Mesenchymal stem cell (in vitro differentiated cells and primary cell): ENCODE measurements at regions not wholly inside any gene's neighbourhood (a gene's known extent, or its start where the extent isn't known, plus 50 kb on each side); places are given as distances from the start of the nearest gene placed in this dataset.

Source experiments
- DNase-seq: peaks from one replicate; pipeline ENCODE4 v3.0.0-alpha.2; 2013
- H2AFZ ChIP-seq: one replicate; pipeline ENCODE4 v1.6.1; 2013; ENCODE audit warnings: low read depth, mild to moderate bottlenecking, control low read depth, inconsistent platforms, low read length, moderate library complexity
- H2AK5ac ChIP-seq: 2 replicates; pipeline ENCODE4 v1.6.1; 2013; ENCODE audit warnings: low read length, moderate library complexity, mild to moderate bottlenecking, inconsistent platforms; ENCODE audit not compliant: severe bottlenecking
- H2BK120ac ChIP-seq: one replicate; pipeline ENCODE4 v1.6.1; 2013; ENCODE audit warnings: low read depth, mild to moderate bottlenecking, inconsistent platforms, low read length, moderate library complexity
- H2BK12ac ChIP-seq, 2 experiments: one replicate each; pipeline ENCODE4 v1.6.1; 2013; ENCODE audit warnings: inconsistent platforms in 2 of 2, low read length in 2 of 2, mild to moderate bottlenecking in 2 of 2, moderate library complexity in 2 of 2, control low read depth in 1 of 2
- H2BK15ac ChIP-seq: one replicate; pipeline ENCODE4 v1.6.1; 2013; ENCODE audit warnings: mild to moderate bottlenecking, low read depth, inconsistent platforms; ENCODE audit not compliant: poor library complexity, severe bottlenecking
- H2BK5ac ChIP-seq: 2 replicates; pipeline ENCODE4 v1.6.1; 2013; ENCODE audit warnings: low read depth, mild to moderate bottlenecking, low read length, control low read depth, inconsistent platforms; ENCODE audit not compliant: poor library complexity, severe bottlenecking
- H3K14ac ChIP-seq, 2 experiments: one replicate each; pipeline ENCODE4 v1.6.1; 2013; ENCODE audit warnings: inconsistent platforms in 2 of 2, low read length in 2 of 2, control low read depth in 1 of 2, mild to moderate bottlenecking in 1 of 2, moderate library complexity in 1 of 2
- H3K18ac ChIP-seq, 2 experiments: one replicate each; pipeline ENCODE4 v1.6.1; 2013; ENCODE audit warnings: inconsistent platforms in 2 of 2, low read length in 2 of 2, control low read depth in 1 of 2, low read depth in 1 of 2, mild to moderate bottlenecking in 1 of 2
- H3K23ac ChIP-seq, 2 experiments: one replicate each; pipeline ENCODE4 v1.6.1; 2013; ENCODE audit warnings: inconsistent platforms in 2 of 2, low read length in 2 of 2, mild to moderate bottlenecking in 2 of 2, moderate library complexity in 2 of 2, control low read depth in 1 of 2
- H3K27ac ChIP-seq: 2 replicates; pipeline ENCODE4 v1.5.1; 2013; ENCODE audit warnings: mild to moderate bottlenecking, moderate library complexity, low read length, control low read depth, inconsistent platforms; ENCODE audit not compliant: poor library complexity, severe bottlenecking
- H3K27me3 ChIP-seq, 2 experiments: 2 replicates each; pipeline versions ENCODE4 v1.6.1 to v1.7.0; 2013; ENCODE audit warnings: low read length in 2 of 2, mild to moderate bottlenecking in 2 of 2, moderate library complexity in 2 of 2, control low read depth in 1 of 2, inconsistent platforms in 1 of 2; ENCODE audit not compliant: control insufficient read depth in 1 of 2, insufficient read depth in 1 of 2
- H3K36me3 ChIP-seq, 2 experiments: 2 replicates each; pipeline versions ENCODE4 v1.6.1 to v1.7.0; 2013; ENCODE audit warnings: low read length in 2 of 2, control low read depth in 1 of 2, inconsistent platforms in 1 of 2, low read depth in 1 of 2, mild to moderate bottlenecking in 1 of 2; ENCODE audit not compliant: insufficient read depth in 2 of 2, control insufficient read depth in 1 of 2
- H3K4ac ChIP-seq, 2 experiments: one replicate each; pipeline ENCODE4 v1.6.1; 2013; ENCODE audit warnings: inconsistent platforms in 2 of 2, low read length in 2 of 2, mild to moderate bottlenecking in 2 of 2, moderate library complexity in 2 of 2, control low read depth in 1 of 2, low read depth in 1 of 2
- H3K4me1 ChIP-seq: 2 replicates; pipeline ENCODE4 v1.6.1; 2013; ENCODE audit warnings: low read depth, low read length, control low read depth; ENCODE audit not compliant: control insufficient read depth, insufficient read depth
- H3K4me2 ChIP-seq: 2 replicates; pipeline ENCODE4 v1.6.1; 2013; ENCODE audit warnings: low read length, mild to moderate bottlenecking, inconsistent platforms; ENCODE audit not compliant: poor library complexity, severe bottlenecking
- H3K4me3 ChIP-seq, 2 experiments: 2 replicates each; pipeline versions ENCODE4 v1.5.1 to v1.7.0; 2013; ENCODE audit warnings: low read length in 2 of 2, mild to moderate bottlenecking in 2 of 2, control low read depth in 1 of 2, low read depth in 1 of 2; ENCODE audit not compliant: insufficient read depth in 1 of 2
- H3K79me1 ChIP-seq: replicated peaks from 2 replicates; pipeline ENCODE4 v1.6.1; 2013; ENCODE audit warnings: mild to moderate bottlenecking, control low read depth, low read length, inconsistent platforms; ENCODE audit not compliant: poor library complexity, severe bottlenecking
- H3K9ac ChIP-seq: 2 replicates; pipeline ENCODE4 v1.7.0; 2013; ENCODE audit warnings: mild to moderate bottlenecking, low read length, moderate library complexity
- H3K9me3 ChIP-seq: 2 replicates; pipeline ENCODE4 v1.7.0; 2013; ENCODE audit warnings: mild to moderate bottlenecking, low read length; ENCODE audit not compliant: control insufficient read depth
- H4K8ac ChIP-seq: one replicate; pipeline ENCODE4 v1.6.1; 2013; ENCODE audit warnings: inconsistent platforms, mild to moderate bottlenecking, low read length, moderate library complexity
- H4K91ac ChIP-seq: one replicate; pipeline ENCODE4 v1.6.1; 2013; ENCODE audit warnings: mild to moderate bottlenecking, low read length, inconsistent platforms
- WGBS: methylation state at CpG from one replicate; pipeline ENCODE4 v1.1.7; 2013; ENCODE audit warnings: mixed read lengths; 5-methylcytosine and 5-hydroxymethylcytosine counted together

DNA sequence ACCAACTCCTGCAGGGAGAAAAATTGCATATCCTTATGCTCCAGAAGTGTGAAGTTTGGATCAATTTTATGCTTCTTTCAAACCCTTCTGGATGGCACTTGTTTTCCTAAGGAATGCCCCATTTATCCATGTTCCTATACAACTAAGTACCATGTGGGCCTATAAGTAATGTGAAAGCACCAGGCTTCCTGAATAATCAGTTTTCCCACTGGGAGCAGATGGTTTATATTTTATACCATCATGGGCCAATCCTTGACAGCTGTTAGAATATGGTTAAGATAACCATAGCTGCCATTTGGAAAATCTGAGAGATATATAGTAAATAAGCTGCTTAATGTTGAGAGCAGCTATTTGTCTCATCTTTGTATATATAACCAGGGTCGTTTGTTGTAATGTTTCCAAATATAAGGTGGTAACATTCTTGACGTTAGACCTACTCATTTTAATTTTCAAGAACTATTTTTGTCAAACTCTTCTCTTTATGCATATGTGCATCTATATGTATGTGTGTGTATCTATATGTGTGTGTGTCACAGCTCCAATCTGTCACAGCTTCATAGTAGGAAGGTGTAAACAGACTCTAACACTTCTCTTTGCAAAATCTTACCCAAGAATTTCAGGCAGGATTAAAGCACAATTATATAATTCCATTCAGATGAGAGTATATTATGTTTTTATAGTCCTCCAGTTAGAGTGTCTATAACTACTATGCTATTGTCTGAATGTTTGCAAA, 458.7 kb upstream of the GCFC2 start:
- no peak overlapping the region for H3K4me2 ChIP-seq
- H2BK15ac ChIP-seq, result no peak overlapping the region
- no peak overlapping the region for H4K8ac ChIP-seq
- no peak overlapping the region for H3K27ac ChIP-seq
- WGBS, result no CpG with 5 or more reads among the region's 2 CpGs
- no peaks in the 10 kb centered on the region for H3K36me3 ChIP-seq
- H3K4me1 ChIP-seq, result no peaks in the 10 kb centered on the region
- no peaks in the 10 kb centered on the region for H3K79me1 ChIP-seq
- H3K14ac ChIP-seq, result no peak overlapping the region
- H3K4ac ChIP-seq, result no peak overlapping the region
- H3K18ac ChIP-seq, result no peak overlapping the region
- H2AFZ ChIP-seq, result no peak overlapping the region
- no peak overlapping the region for H2AK5ac ChIP-seq
- no peaks in the 10 kb centered on the region for H3K9me3 ChIP-seq
- no peak overlapping the region for H2BK120ac ChIP-seq
- no peaks in the 10 kb centered on the region for H3K27me3 ChIP-seq
- no peak overlapping the region for H4K91ac ChIP-seq
- no peak overlapping the region for H3K23ac ChIP-seq
- no peak overlapping the region for H3K9ac ChIP-seq
- DNase-seq, result no peak
- no peak overlapping the region for H2BK5ac ChIP-seq
- H3K4me3 ChIP-seq, result no peak overlapping the region
- H2BK12ac ChIP-seq, result no peak overlapping the region

DNA sequence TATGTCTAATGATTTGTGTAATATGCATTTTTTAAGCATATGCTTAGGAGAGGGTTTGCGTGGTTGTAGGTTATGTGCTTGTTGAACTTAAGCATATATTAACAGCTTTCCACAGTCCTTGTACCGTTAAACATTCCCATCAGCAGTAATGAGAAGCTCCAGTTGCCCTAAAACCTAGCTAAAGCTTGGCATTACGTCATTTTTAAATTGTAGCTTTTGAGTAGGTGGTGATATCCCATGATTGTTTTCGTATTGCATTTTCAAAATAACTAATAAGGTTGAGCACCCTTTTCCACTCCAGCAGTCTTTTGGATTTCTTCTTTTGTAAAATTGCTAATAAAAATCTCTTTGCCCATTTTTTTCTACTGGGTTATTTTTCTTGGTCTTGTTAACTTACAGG, 453.1 kb upstream of the GCFC2 start:
- 100% methylated on average over 1 of the region's 4 CpGs for WGBS

GRCh38 chr2:76160670-76161069, 450.0 kb upstream of the GCFC2 start:
- Histone ChIP-seq H3K4me1 (no peaks in the 10 kb centered on the region), H3K9me3 (no peaks in the 10 kb centered on the region), H3K27ac (no peak overlapping the region), H3K14ac (no peak overlapping the region), H3K4me2 (no peak overlapping the region), H2BK120ac (no peak overlapping the region), H2AFZ (no peak overlapping the region), H3K9ac (no peak overlapping the region), H3K4me3 (no peak overlapping the region), H3K4ac (no peak overlapping the region), H2BK12ac (no peak overlapping the region), H3K23ac (no peak overlapping the region), H4K8ac (no peak overlapping the region), H4K91ac (no peak overlapping the region), H3K18ac (no peak overlapping the region), H3K27me3 (no peaks in the 10 kb centered on the region), H2BK5ac (no peak overlapping the region), H2AK5ac (no peak overlapping the region), H2BK15ac (no peak overlapping the region), H3K79me1 (no peaks in the 10 kb centered on the region), H3K36me3 (no peaks in the 10 kb centered on the region)
- WGBS, result 98% methylated on average over 2 of the region's 3 CpGs
- no peak for DNase-seq

More for the DNA sequence above, 453.1 kb upstream of the GCFC2 start:
- H3K23ac ChIP-seq, result no peak overlapping the region
- no peak overlapping the region for H3K14ac ChIP-seq
- H3K36me3 ChIP-seq, result no peaks in the 10 kb centered on the region
- H2BK12ac ChIP-seq, result no peak overlapping the region
- H3K79me1 ChIP-seq, result no peaks in the 10 kb centered on the region
- H4K8ac ChIP-seq, result no peak overlapping the region
- no peak overlapping the region for H3K4me2 ChIP-seq
- no peaks in the 10 kb centered on the region for H3K9me3 ChIP-seq
- DNase-seq, result no peak
- H3K18ac ChIP-seq, result no peak overlapping the region
- no peaks in the 10 kb centered on the region for H3K4me1 ChIP-seq
- no peak overlapping the region for H2BK120ac ChIP-seq
- no peak overlapping the region for H2AK5ac ChIP-seq
- no peak overlapping the region for H2BK15ac ChIP-seq
- no peak overlapping the region for H2AFZ ChIP-seq
- H4K91ac ChIP-seq, result no peak overlapping the region
- H3K4me3 ChIP-seq, result no peak overlapping the region
- H3K4ac ChIP-seq, result no peak overlapping the region
- no peak overlapping the region for H3K27ac ChIP-seq
- no peak overlapping the region for H3K9ac ChIP-seq
- no peak overlapping the region for H2BK5ac ChIP-seq
- no peaks in the 10 kb centered on the region for H3K27me3 ChIP-seq

GRCh38 chr2:76159042-76159648, 448.4 kb upstream of the GCFC2 start:
- 67% methylated on average over 1 of the region's 1 CpG for WGBS
- H2BK5ac ChIP-seq, result no peak overlapping the region
- no peaks in the 10 kb centered on the region for H3K4me1 ChIP-seq
- H3K9ac ChIP-seq, result no peak overlapping the region
- H3K4me2 ChIP-seq, result no peak overlapping the region
- no peak overlapping the region for H3K18ac ChIP-seq
- no peak overlapping the region for H3K4me3 ChIP-seq
- peak; percentile 28 for DNase-seq
- no peak overlapping the region for H3K27ac ChIP-seq
- no peak overlapping the region for H4K8ac ChIP-seq
- no peak overlapping the region for H2BK120ac ChIP-seq
- no peak overlapping the region for H3K23ac ChIP-seq
- no peak overlapping the region for H4K91ac ChIP-seq
- no peak overlapping the region for H2AFZ ChIP-seq
- no peak overlapping the region for H2BK15ac ChIP-seq
- no peak overlapping the region for H2BK12ac ChIP-seq
- no peak overlapping the region for H2AK5ac ChIP-seq
- H3K14ac ChIP-seq, result no peak overlapping the region
- no peaks in the 10 kb centered on the region for H3K9me3 ChIP-seq
- no peak overlapping the region for H3K4ac ChIP-seq
- H3K27me3 ChIP-seq, result no peaks in the 10 kb centered on the region
- no peaks in the 10 kb centered on the region for H3K79me1 ChIP-seq
- H3K36me3 ChIP-seq, result no peaks in the 10 kb centered on the region
